Heart left ventricle (tissue), 16 donors: ENCODE measurements at regions not wholly inside any gene's neighbourhood (a gene's known extent, or its start where the extent isn't known, plus 50 kb on each side); places are given as distances from the start of the nearest gene placed in this dataset.

Experiments
- ATAC-seq, 4 donors: fragments of 200-7000 bp; cut with Tn5 transposase; one replicate each; pipeline ENCODE4 v1.9.1; 2020 to 2022; ENCODE audit warnings: moderate library complexity in 4 of 4, mild to moderate bottlenecking in 3 of 4, moderate number of reproducible peaks in 1 of 4
- DNase-seq, 5 donors: peaks; one replicate each; pipeline ENCODE4 v3.0.0-alpha.2; 2020
- H3K27ac ChIP-seq, 12 donors: fragments of 200-600 bp; sonication (generic) in 4 of 12; one replicate each; pipeline versions ENCODE4 v1.5.0 to v1.8.0; 2016 to 2022; ENCODE audit warnings: mild to moderate bottlenecking in 2 of 12
- H3K27me3 ChIP-seq, 9 donors: fragments of 200-600 bp; sonication (generic) in 2 of 9; one replicate each; pipeline versions ENCODE4 v1.5.1 to v1.8.0; 2016 to 2022; ENCODE audit warnings: mild to moderate bottlenecking in 3 of 9
- H3K36me3 ChIP-seq, 9 donors: fragments of 200-600 bp; sonication (generic) in 2 of 9; one replicate each; pipeline versions ENCODE4 v1.5.0 to v1.8.0; 2018 to 2022; ENCODE audit warnings: mild to moderate bottlenecking in 2 of 9
- H3K4me1 ChIP-seq, 12 donors: fragments of 200-600 bp; sonication (generic) in 4 of 12; one replicate each; pipeline versions ENCODE4 v1.5.0 to v1.8.0; 2016 to 2022; ENCODE audit warnings: mild to moderate bottlenecking in 3 of 12
- H3K4me3 ChIP-seq, 12 donors: fragments of 200-600 bp; sonication (generic) in 4 of 12; one replicate each; pipeline versions ENCODE4 v1.5.0 to v1.8.0; 2017 to 2022; ENCODE audit warnings: mild to moderate bottlenecking in 9 of 12, moderate library complexity in 4 of 12
- H3K9me3 ChIP-seq, 12 donors: fragments of 200-600 bp; sonication (generic) in 4 of 12; one replicate each; pipeline versions ENCODE4 v1.5.0 to v1.8.0; 2016 to 2022; ENCODE audit warnings: mild to moderate bottlenecking in 1 of 12
- CTCF ChIP-seq, 12 donors: fragments of 200-600 bp; sonication (generic) in 4 of 12; IDR thresholded peaks; one replicate each; pipeline versions ENCODE4 v1.5.0 to v1.8.0; 2018 to 2022; ENCODE audit warnings: antibody characterized with exemption in 12 of 12, mild to moderate bottlenecking in 5 of 12
- POLR2A ChIP-seq, 2 donors: fragments of 450-650 bp; IDR thresholded peaks; one replicate each; pipeline ENCODE4 v1.6.1; 2017; ENCODE audit warnings: antibody characterized with exemption in 2 of 2, mild to moderate bottlenecking in 2 of 2, moderate library complexity in 2 of 2
- WGBS, 4 donors: extraction: QIAGEN DNeasy Blood & Tissue Kit in 2 of 4; methylation state at CpG; one replicate each; pipeline versions ENCODE4 v1.1.5 to v1.1.7; 2013 to 2018; 5-methylcytosine and 5-hydroxymethylcytosine counted together
- intact Hi-C, 10 donors: fragments of 100-400 bp; cut with DNase I; formaldehyde crosslinking; loops; one replicate each; pipeline versions ENCODE4 v1.11.1 to v1.14.2; 2022
- donor health status: ischemic (EF 13 %, LVEDD 7.1; RV severe dilation, severe dysfunction).
- donor health status: healthy with polysubstance abuse.
- donor health status: DM: no; HTN: yes; CAD: no.
- donor health status: DM: no; HTN: no; CAD: no.
- donor health status: ischemic (EF 25% LVEDD 6.9; RV normal size, moderate dysfunction).
- donor health status: ischemic (EF 25% LVEDD 5.7; RV mildly dilated, moderate dysfunction).
- donor health status: healthy.
- donor health status: DM: yes; HTN: yes; CAD: no.
- donor health status: ischemic (EF 35%, LVEDD 5.7; RV mildly dilated, moderate dysfunction).
- donor health status: nonischemic (EF 11% LVEDD 7.7; RV severe dilation, severe dysfunction).
- donor health status: DM: yes; HTN: yes; CAD: no.
- donor health status: PGD.
- donor health status: ischemic (EF 29% LVEDD 5.4; RV normal size, mild dysfunction).
- donor health status: nonischemic (EF 23%, LVEDD 6.1; RV moderate dilation, normal function).

- Histone ChIP-seq H3K27me3 (no peaks in the 10 kb centered on the region), H3K27ac (no peak overlapping the region), H3K9me3 (no peaks in the 10 kb centered on the region), H3K4me3 (no peak overlapping the region), H3K36me3 (no peaks in the 10 kb centered on the region), H3K4me1 (peaks cover 0 to 3% (median 0%) of the 10 kb centered on the region in 12 donors)
- WGBS, 4 donors = 15 to 39% (median 19%) methylated on average over 2 of the region's 2 CpGs
- ATAC-seq = no peak
- intact Hi-C loops = no loop called here
- DNase-seq = no peak
- TF ChIP-seq POLR2A (IDR thresholded peaks at IDR 0.05) (no peak), CTCF (IDR thresholded peaks at IDR 0.05) (no peak)
Observed at GRCh38 chr12:87861791-87862190, 167.4 kb downstream of the C12orf50 start.

DNA sequence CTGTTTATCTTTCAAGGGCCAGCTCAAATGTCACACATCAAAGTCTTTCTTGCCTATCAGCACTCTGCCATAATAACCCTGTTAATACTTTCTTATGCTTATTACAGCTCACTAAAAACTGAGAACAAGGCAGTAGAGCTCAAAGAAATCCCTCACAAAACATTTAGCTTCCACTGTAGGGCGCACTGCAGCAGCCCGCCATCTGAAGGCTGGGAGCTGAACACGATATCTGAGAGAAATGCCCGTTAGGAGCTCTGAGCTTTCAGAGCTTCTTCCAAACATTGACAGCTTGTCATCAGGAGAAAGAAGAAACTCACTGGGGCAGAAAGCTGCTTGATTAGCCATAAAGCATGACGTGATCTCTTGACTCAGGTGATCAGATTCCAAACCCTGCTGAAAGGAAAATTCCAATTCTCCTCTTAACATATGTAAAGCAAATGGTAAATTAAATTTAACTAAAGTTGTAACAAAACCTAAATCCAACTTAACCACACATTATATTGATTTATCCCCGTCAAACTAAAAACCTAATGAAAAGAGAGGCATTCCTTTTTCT is 175.7 kb downstream of the C12orf50 start:
- H3K36me3 ChIP-seq = no peaks in the 10 kb centered on the region
- no peak overlapping the region for H3K27ac ChIP-seq
- intact Hi-C loops = no loop called here
- no peaks in the 10 kb centered on the region for H3K9me3 ChIP-seq
- H3K4me3 ChIP-seq = no peak overlapping the region
- ATAC-seq (no peak), DNase-seq (no peak)
- TF ChIP-seq CTCF (IDR thresholded peaks at IDR 0.05) (no peak), POLR2A (IDR thresholded peaks at IDR 0.05) (no peak)
- H3K27me3 ChIP-seq = no peaks in the 10 kb centered on the region
- 81 to 87% (median 84%) methylated on average over 6 of the region's 6 CpGs for WGBS, 4 donors
- no peaks in the 10 kb centered on the region for H3K4me1 ChIP-seq

DNA sequence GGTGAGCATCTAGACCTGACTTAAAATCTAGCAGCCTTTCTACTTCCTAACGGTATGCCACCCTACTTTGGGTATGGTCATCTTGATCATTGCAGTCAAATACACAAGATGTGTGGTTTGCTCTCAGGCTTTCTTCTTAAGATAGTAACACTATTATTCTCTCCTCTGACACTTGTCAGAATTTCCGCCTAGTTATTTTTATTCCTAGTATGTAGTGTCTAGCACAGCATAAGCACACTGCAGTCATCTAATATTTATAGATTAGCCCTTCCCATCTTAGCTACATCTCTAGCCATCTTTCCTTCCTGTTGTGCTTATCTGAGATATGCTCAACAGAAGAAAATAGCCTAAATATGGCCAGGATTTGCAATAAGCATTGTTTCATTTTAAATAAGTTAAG is 180.1 kb downstream of the C12orf50 start:
- H3K27ac ChIP-seq = no peak overlapping the region
- DNase-seq (no peak), ATAC-seq (peak in 3 of 4 donors; percentile 54 to 74 (median 65))
- H3K4me1 ChIP-seq = no peaks in the 10 kb centered on the region
- H3K27me3 ChIP-seq = no peaks in the 10 kb centered on the region
- H3K36me3 ChIP-seq = no peaks in the 10 kb centered on the region
- intact Hi-C loops = loop anchor here in 4 of 10 donors (5.0 to 10.0 kb wide), 2 partner anchors 1924 to 1927 kb away; no protein-coding TSS in a partner anchor
- no peak for TF ChIP-seq POLR2A (IDR thresholded peaks at IDR 0.05)
- no peak for TF ChIP-seq CTCF (IDR thresholded peaks at IDR 0.05)
- 38 to 45% (median 44%) methylated on average over 2 of the region's 2 CpGs for WGBS, 4 donors
- no peak overlapping the region for H3K4me3 ChIP-seq
- no peaks in the 10 kb centered on the region for H3K9me3 ChIP-seq

DNA sequence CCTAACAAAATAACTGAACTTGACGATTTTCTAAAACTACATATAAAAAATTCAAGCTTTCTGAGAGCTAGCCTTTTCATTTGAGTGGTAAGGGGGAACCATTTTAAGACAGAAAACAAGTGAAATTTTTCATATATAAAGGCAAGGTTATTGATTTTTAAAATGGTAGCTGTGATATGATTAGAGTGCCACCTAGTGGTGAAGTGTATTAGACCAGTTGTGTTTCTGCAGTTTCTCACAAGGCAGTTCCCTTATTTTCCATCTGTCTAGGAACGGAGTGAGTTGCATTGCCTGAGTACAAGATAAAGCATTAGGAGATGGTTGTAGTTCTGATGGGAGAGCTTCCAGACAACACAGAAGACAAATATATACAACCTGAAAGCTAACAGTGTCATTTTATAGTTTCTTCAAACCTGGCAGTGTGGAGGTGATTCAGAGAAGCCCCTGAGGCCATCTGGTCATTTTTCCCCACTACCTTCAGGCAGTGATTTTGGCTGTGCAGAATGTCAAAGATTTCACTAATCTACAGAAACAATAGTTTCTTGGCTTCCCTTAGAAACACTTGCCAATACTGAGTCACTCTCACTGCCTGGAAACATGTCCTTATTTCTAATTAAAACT is 180.8 kb downstream of the C12orf50 start:
- intact Hi-C loops = loop anchor here in 4 of 10 donors (5.0 to 10.0 kb wide), 2 partner anchors 1924 to 1926 kb away; no protein-coding TSS in a partner anchor
- Histone ChIP-seq H3K4me1 (no peaks in the 10 kb centered on the region), H3K36me3 (no peaks in the 10 kb centered on the region), H3K27me3 (no peaks in the 10 kb centered on the region), H3K4me3 (no peak overlapping the region), H3K9me3 (no peaks in the 10 kb centered on the region), H3K27ac (no peak overlapping the region)
- 7 to 17% (median 14%) methylated on average over 2 of the region's 2 CpGs for WGBS, 4 donors
- ATAC-seq = peak in 1 of 4 donors; percentile 60
- DNase-seq = no peak
- TF ChIP-seq POLR2A (IDR thresholded peaks at IDR 0.05) (no peak), CTCF (IDR thresholded peaks at IDR 0.05) (peak; percentile 70 to 89 (median 79))
